GM19238 (cell line): ENCODE measurements at regions not wholly inside any gene's neighbourhood (a gene's known extent, or its start where the extent isn't known, plus 50 kb on each side); places are given as distances from the start of the nearest gene placed in this dataset.

Experiments
- DNase-seq: peaks from one replicate; pipeline ENCODE4 v3.0.0; 2011; ENCODE audit warnings: low spot score; ENCODE audit not compliant: insufficient read length

DNA sequence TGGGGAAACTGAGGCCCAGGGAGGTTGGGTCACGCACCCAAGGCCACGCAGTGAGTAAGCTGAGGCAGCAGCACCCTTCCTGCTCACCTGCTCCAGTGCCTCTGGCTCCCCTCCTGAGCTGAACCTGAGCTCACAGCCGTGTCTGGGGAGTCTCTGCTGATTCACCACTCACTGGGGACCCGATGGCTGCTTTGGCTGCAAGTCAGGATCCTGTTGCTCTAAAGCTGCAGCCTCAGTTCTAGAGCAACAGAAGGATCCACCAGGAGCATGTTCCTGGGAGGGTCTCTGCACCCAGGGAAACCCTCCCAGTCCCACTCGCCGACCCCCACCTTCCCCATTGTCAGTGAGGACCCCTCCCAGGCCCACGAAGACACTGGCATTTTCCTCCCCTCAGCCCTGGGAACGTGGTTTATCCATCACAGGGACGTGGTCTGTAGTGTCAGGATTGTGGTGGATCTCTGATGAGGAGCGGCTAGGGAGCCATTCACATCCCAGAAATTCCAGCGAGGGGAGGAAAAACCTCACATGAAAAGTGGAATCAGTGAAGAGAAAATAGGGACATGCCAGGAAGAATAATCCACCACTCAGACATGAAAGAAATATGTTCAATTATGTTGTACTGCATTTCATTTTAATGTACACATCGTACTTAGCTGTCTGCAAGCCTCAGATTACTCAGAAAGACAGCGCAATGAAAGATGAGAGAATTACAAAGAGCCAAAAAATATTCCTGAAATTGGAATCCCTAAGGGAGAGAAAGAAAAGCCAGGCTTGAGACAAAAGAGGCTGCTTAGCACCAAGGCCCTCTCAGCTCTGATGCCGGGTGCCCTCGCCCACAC is 447.2 kb downstream of the MATN1 start:
- DNase-seq: no peak

DNA sequence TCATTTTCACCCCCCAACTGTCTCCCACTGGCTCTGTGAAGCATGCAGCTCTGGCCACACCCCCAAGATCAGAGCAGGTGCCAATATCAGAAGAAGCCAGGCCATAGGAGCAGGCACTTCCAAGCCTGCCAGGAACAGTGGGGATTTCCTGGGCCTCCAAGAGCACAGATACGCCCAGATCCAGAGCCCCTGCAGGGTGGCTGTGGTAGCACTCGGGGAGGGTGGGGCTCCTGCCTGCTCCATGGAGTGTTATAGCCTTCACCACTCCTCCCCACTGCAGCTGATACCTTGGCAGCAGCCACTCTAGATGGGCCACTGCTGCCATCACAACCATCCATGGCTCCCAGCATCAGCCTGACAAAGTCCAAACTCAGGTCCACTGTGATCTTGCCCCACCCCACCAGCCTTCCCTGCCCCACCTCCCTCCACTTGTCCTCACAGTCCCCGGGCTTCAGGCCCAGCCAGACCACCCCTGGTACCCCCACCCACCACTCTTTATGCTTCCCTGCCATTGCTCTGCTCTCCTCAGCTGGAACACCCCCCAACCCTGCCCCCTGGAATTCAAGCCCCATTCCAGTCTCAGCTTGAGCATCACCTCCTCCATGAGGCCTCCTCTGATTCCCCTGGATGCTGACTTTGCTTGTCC is 448.3 kb downstream of the MATN1 start:
- no peak for DNase-seq

DNA sequence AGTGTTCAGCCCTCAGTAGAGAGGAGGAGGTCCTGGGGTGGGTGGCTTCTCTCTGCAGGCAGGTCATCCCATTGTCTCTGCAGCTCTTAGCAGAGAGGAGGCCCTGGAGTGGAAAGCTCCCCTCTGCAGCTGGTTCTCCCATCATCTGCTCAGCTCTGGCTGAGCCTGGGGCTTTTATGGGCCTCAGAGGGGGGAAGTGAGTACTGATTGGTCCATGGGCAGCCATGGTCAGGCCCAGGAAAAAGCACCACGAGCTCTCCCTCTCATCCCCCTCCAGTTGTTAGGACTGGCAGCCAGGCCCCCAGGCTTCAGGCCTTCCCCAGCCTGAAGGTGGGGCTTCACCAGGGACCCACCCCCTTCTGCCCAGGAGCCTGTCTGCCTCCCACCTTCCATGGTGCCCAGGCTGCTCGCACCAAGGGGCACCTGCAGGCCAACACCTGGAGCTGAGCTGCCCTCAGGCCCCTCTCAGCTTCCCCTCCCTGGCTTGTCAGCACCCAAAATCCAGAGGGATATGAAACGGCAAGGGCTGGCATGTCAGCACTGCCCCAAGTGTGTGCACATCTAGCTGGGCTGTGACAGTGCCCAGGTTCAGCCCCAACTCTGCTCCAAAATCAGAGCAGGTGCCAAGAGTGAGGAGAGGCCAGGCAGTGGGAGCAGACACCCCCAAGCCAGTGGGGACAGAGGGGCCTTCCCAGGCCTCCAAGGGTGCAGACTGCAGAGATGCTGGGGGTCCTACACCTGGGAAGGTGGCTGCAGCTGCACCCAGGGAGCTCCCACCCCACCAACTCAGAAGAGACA is 449.0 kb downstream of the MATN1 start:
- DNase-seq: no peak

DNA sequence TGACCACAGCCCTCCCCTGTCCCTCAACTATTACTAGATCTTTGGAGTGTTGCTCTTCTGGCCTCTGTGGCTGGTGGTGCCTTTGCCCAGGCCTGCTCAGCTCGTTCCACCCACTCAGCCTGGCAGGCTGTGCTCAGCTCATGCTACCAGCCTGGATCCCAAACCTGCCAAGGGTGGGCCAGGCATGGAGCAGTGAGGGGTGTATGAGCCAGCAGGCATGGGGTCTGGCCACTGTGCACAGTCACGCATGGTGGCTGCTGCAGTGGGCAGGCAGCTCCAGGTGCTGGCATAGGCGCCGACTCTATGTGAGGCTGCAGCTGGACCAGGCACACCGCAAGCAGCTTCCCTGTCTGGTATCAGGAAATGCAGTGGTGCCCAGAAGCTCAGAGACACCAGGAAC is 449.9 kb downstream of the MATN1 start:
- no peak for DNase-seq

DNA sequence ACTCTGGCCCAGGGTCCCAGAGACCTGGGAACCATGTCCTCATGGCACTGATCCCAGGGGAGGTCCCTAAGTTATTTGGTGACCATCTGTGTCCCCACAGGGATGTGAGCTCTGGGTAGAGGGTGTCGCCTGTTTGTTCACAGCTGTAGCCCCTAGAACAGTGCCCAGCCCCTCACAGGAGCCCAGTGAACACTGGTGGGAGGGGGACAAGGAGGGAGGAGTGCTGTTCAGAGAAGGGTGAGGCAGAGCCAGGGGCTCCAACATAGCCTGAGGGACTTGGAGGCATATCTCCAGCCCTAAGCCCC is 450.4 kb downstream of the MATN1 start:
- DNase-seq: no peak

DNA sequence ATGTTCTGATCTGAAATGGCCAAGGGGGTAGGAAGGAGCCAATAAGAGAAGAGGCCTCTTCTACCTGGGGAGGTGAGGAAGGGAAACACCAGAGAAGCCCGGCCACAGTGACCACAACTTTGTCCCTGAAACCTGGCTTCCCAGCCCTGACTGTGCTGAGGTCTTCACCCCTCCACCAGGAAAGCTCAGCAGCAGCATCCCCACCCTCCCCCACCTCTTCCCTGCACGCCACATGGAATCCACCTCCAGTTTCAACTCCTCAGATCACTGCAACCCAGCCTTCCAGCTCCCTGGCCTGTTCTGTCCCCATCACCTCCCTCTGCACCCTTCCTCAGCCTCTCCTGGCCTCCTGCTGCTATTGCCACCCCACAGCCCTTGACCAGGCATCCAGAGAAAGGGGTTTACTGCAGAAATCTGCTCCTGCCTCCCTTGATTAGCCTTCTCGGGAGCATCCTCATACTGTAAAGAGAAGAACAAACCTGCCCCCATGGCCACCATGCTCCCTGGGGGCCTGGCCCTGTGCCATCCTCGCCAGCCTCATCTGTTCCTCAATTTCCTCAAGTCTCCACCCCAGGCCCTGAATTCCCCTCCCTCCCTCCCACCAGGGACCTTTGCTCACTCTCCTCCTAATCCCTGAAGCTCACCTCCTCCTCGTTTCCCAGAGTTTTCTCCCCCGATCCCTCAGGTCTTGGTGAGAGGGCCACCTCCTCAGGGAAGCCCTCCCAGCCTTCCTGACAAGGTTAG is 450.9 kb downstream of the MATN1 start:
- DNase-seq: no peak

DNA sequence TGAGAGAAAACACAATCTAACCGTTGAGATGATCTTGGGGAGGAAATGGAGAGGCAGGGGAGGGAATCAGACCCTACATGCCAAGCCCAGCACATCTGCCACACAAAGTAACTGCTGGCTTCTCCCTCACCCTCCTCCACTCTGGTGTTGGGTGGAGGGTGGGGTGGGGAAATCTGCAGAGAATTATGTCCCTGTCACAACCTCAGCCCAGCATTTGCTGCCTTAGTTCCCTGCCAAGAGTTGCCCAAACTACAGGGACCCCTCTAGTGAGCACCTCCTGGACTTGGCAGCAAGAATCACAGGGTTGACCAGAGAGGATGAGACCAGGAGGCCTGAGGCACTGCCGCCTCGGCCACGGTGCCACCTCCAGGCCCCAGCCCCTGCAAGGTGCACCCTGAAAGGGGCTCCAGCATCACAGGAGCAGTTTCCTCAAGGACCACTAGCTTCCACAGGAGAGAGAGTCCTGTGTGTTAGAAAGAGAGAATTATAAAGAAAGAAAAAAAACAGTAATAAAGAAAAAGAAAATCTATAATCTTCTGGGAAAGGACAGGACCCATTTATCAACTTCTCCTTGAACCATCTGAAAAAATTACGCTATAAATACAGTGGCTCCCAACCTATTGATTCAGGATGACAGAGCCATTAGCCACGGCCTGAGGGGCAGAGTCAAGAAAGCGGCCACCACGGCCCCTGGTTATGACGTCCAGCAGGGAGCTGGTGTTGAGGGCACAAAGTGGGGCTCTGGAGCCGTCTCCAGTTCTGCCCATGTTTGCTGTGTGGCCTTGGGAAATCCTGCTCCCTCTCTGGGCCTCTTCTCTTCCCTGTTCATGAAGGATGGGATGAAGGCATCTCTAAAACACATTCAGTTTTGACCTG is 451.7 kb downstream of the MATN1 start:
- no peak for DNase-seq

DNA sequence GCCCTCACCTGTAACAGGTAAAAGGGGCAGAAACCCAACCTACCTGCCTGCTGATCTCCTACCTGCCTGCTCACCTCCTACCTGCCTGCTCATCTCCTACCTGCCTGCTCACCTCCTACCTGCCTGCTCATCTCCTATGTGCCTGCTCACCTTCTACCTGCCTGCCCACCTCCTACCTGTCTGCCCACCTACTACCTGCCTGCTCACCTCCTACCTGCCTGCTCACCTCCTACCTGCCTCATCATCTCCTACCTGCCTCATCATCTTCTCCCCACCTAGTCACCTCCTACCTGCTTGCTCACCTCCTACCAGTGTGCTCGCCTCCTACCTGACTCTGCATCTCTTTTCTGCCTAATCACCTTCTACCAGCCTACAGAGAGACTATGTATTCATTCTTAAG is 452.9 kb downstream of the MATN1 start:
- DNase-seq: no peak

DNA sequence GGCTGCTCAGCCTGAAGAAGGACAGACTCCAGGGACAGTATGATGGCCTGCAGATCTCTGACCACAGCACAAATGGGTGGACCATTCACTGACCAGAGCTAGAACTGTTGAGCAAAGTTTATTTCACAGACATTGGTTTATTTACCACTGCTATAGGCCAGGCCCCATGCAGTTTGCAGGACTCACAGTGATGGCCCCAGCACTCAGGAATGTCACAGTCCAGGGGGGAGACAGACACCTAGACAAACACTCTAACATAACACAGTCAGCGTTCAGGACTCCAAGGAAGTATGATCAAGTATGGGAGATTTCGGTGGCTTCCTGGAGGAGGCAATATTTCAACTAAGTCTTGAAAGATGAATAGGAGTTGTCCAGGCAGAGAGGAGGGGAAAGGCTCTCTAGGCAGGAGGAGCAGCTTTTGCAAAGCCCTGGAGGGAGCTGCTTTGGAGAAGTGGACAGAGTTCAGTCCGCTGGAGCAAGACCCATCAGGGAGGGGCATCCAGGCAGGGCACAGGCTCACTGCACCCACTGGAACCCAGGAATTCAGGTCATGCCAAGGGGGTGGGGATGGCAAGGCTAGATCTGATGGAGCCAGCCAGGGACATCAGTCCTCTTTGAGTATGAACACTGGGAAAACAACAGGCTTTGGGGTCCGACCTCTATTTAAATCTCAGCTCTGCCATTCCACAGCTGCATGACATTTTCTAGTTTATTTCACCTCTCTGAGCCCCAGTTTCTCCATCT is 454.3 kb downstream of the MATN1 start:
- no peak for DNase-seq

DNA sequence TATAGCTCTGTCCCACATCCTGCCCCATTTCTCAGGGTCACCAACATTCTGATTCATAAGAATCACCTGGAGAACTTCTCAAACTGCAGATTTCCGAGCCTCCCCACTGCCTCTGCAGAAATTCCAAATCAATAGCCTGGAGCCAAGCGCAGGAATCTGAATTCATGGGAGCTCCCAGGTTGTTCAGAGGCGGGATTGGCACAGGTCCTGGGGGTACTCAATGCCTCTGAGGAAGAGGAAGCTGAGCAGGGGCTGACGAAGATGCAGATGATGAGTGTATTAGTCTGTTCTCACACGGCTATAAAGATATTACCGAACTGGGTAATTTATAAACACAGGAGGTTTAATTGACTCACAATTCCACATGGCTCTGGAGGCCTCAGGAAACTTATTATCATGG is 455.5 kb downstream of the MATN1 start:
- DNase-seq: no peak

DNA sequence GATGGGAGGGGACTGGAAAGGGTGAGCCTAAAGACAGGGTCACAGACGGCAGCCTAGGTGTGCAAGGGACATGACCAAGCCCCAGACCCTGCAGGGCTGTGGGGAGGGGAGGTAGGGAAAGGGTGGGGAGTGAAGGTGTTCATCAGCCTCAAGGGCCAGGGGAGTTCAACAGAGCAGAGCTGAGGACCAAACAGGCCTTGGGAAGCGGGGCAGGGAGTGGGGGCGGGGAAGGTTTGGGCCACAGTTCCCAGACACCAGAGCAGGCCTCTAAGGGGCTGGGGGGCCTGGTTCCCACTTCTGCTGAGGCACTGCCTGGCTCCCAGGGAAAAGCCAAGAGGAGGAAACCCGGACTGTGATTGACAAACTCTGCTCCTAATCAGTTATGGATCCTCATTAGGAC is 456.3 kb downstream of the MATN1 start:
- no peak for DNase-seq

DNA sequence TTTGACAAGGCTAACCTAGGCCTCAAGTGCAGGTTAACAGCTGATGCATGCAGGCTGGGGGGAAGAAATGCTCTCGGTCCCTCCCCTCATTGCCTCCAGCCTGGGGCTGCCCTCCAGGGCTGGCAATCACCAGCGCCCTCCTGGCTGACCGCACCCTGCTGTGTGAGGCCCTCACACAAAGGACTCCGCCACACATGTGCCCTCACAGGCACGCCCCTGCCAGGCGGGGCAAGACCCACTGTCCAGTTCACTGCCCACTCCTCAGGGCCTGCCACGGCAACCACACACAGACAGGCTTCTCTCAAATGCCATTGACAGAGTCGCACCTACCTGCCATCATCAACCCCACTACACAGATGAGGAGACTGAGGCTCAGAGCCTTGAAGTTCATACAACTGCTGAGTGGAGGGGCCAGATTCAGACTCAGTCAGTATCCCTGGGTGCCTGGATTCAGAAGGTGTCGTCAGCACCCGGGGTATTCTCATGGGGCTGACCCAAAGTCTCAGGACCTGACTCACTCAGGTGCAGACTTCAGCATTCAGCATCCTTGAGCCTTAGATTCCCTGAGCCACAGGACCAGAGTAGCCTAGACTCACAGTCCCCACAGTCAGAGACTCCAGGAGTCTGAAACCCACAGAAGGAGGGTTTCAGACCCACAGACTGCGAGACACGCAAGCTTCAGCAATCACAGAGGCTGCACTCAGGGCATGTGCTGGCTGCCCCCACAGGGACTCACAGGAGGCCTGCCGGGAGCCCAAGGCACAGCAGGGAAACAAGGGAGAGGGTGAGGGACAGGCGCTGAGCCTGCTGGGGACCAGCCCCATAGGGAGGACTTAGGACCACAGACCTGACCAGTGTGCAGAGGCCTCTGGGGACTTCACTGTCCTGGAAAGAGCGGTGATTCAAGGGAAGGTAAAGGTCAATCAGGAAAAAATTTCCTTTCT is 458.0 kb downstream of the MATN1 start:
- no peak for DNase-seq

DNA sequence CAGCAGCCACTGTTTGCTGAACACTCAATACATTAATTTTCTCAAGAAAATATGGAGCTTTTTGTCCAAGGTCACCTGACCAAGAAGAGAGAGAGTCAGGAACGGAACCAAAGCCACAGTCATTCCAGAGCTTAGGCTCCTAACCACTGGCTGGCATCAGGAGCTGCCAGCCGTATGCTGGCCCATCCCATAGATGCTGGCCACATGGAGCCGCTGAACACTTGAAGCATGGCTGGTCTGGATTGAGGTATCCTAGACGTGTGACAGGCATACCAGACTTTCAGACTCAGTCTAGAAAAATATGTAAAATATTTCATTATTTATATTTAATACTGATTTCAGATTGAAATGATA is 458.7 kb downstream of the MATN1 start:
- no peak for DNase-seq

DNA sequence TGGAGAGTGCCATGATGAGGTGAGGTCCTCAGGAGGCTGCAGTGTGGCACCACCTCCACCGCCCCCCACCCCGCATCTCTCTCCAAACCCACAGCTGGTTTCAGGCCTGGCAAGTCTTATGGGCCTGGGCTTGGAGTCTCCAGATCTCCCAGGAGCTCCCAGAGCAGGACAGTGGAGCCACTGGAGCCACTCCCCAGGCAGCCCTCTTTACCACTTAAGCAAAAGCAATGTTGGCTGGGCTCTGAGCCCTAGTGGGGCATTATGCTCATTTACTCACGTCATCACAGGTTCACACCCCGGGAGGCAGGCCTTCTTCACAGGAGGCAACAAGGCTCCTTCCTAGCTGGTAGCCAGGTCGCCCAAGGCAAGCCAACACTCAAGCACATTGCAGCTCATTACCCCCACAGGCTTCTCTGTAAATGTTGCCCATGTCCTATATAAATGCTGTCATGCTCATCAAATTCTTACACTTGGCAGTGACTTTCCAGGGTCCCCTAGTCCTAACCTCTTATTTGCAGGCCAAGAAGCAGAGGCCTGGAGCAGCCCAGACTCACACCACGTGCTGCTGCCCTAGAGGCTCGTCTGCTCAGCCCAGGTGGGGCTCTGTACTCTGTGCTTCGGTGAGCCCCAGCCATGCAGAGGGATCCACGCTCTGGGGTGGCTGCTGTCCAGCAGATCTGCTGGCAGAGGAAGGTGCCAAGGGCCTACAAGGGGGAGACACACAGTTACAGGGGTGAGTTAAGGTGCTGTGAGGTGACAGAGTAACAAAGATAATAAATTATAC is 459.3 kb downstream of the MATN1 start:
- no peak for DNase-seq

DNA sequence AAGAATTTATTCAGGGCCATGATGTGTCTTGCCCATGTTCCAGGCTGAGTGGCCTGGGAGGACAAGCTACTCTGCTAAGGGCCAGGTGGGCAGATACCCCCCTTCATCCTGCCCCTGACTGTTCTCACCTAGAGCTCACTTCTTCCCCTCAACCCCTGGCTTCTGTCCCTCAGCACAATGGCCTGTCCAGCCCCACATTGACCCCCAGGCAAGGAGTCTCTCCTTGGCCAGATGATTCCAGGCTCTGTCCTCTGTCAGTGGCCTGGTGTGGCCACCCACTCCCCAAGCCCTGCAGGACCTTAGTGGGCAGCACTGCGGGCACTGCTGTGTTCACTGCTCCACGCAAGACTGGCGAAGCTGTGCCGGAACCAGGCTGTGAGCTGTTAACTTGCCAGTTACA is 460.0 kb downstream of the MATN1 start:
- DNase-seq: no peak

DNA sequence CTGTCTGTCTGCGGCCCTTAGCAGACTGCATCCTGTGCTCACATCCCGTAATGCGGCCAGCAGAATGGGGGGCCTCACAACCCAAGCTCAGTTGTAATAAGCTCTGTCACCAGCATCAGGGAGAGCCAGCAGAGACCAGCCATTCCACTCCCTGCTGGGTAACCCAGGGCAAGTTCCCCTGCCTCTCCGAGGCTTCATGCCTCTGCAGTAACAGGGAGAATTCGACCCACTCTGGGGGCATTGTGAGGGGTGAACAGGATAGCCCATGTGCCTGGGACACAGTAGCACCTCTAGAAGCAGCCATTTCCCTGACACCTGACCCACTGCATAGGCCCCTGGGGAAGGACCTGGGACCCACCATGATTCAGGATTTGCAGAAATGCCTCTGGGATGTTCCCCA is 461.2 kb downstream of the MATN1 start:
- DNase-seq: no peak

DNA sequence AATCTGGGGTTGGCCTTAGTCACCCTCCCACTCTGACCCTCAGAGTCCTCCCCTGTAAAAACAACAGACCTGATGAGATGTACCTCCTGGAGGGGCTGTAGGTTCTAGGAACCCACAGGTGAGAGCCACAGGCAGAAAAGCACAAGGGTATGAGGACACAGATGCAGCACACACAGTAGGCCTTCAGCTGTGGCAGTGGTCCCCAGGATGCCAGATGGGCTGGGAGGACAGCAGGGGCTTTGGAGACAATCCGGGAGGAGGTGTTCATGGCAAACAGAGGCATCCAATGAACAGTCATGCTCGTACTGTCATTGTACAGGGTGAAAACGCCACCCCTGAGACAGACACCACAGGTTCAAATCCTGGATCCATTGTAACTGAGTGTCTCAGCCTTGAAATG is 463.1 kb downstream of the MATN1 start:
- DNase-seq: no peak

DNA sequence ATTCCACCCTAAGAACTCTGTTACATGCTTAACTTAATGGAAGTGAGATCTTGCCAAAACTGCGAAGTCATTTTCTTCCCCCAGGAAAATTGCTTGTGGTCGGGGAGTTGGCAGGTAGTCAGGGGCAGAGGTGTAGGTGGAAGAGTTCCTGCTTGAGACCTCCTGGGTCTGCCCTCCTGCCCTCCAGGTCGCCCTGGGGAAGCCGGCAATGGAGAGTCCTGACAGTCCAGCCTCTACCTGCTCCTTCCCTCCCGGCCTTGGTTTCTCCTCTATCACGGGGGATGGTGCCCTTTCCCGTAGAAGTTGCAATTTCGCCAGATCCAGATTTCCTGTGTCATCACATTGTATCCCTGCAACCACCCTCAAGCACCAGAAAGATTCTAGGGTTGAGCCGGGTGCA is 463.8 kb downstream of the MATN1 start:
- DNase-seq: no peak
